HepG2 (cell line): ENCODE measurements at regions not wholly inside any gene's neighbourhood (a gene's known extent, or its start where the extent isn't known, plus 50 kb on each side); places are given as distances from the start of the nearest gene placed in this dataset.
A peak's percentile ranks its signal among the peaks of the same experiment; 100 is the strongest.

Experiments used
- CHD4 ChIP-seq: fragments of 200-600 bp; sonication (generic); IDR thresholded peaks from 2 replicates; pipeline ENCODE4 v1.7.0; 2017; ENCODE audit warnings: mild to moderate bottlenecking, low read length, borderline replicate concordance
- NFE2L1 ChIP-seq: sonication (generic); formaldehyde crosslinking; IDR thresholded peaks from 2 replicates; pipeline ENCODE4 v1.4.0; 2020; ENCODE audit warnings: missing genetic modification reagents, mild to moderate bottlenecking, borderline replicate concordance
- NR2F2 ChIP-seq: IDR thresholded peaks from 2 replicates; pipeline ENCODE4 v1.6.1; 2012; ENCODE audit warnings: low read depth, inconsistent platforms, borderline replicate concordance
- PHF5A ChIP-seq: IDR thresholded peaks from one replicate; pipeline ENCODE4 v1.6.1; 2018; ENCODE audit warnings: low read depth, missing genetic modification reagents; ENCODE audit not compliant: unreplicated experiment
- SMARCE1 ChIP-seq: fragments of 450-650 bp; IDR thresholded peaks from 2 replicates; pipeline ENCODE4 v1.6.1; 2017; ENCODE audit warnings: borderline replicate concordance
- SP140L ChIP-seq: sonication (generic); formaldehyde crosslinking; IDR thresholded peaks from 2 replicates; pipeline ENCODE4 v1.4.0; 2020; ENCODE audit warnings: missing genetic modification reagents, borderline replicate concordance
- ZBTB7A ChIP-seq: sonication (generic); formaldehyde crosslinking; IDR thresholded peaks from 2 replicates; pipeline ENCODE4 v1.8.0; 2022; ENCODE audit warnings: mild to moderate bottlenecking, missing genetic modification reagents
- ZNF30 ChIP-seq: sonication (generic); formaldehyde crosslinking; IDR thresholded peaks from 2 replicates; pipeline ENCODE4 v1.5.0; 2020; ENCODE audit warnings: mild to moderate bottlenecking, missing genetic modification reagents
- ZNF350 ChIP-seq: sonication (generic); formaldehyde crosslinking; IDR thresholded peaks from 2 replicates; pipeline ENCODE4 v1.4.0; 2020; ENCODE audit warnings: mild to moderate bottlenecking, low read depth, missing genetic modification reagents, borderline replicate concordance
- ZNF468 ChIP-seq: sonication (generic); formaldehyde crosslinking; IDR thresholded peaks from 2 replicates; pipeline ENCODE4 v1.8.0; 2022; ENCODE audit warnings: mild to moderate bottlenecking, moderate library complexity, missing genetic modification reagents
- ZNF569 ChIP-seq: sonication (generic); formaldehyde crosslinking; IDR thresholded peaks from 2 replicates; pipeline ENCODE4 v1.5.0; 2020; ENCODE audit warnings: mild to moderate bottlenecking, missing genetic modification reagents, moderate library complexity, borderline replicate concordance
- ZNF724P ChIP-seq: sonication (generic); formaldehyde crosslinking; IDR thresholded peaks from 2 replicates; pipeline ENCODE4 v1.8.0; 2022; ENCODE audit warnings: missing genetic modification reagents, borderline replicate concordance
- ZNF850 ChIP-seq: sonication (generic); formaldehyde crosslinking; conservative IDR thresholded peaks from 2 replicates; pipeline ENCODE4 v1.9.0; 2021; ENCODE audit warnings: mild to moderate bottlenecking, missing genetic modification reagents
- ZNF891 ChIP-seq: sonication (generic); formaldehyde crosslinking; IDR thresholded peaks from 2 replicates; pipeline ENCODE4 v1.5.0; 2020; ENCODE audit warnings: mild to moderate bottlenecking, missing genetic modification reagents
- TF ChIP-seq, protein P1 (sequence below): sonication (generic); formaldehyde crosslinking; conservative IDR thresholded peaks from 2 replicates; pipeline ENCODE4 v1.8.0; 2022; ENCODE audit warnings: low read depth, missing genetic modification reagents
- TF ChIP-seq, protein P2 (sequence below), 2 experiments: sonication (generic) in 1 of 2; formaldehyde crosslinking in 1 of 2; IDR thresholded peaks; 2 replicates each; pipeline versions ENCODE4 v1.4.0 to v1.6.1; 2016 to 2020; ENCODE audit warnings: borderline replicate concordance in 1 of 2, low read depth in 1 of 2, mild to moderate bottlenecking in 1 of 2, missing genetic modification reagents in 1 of 2
- TF ChIP-seq, protein P3 (sequence below): sonication (generic); formaldehyde crosslinking; IDR thresholded peaks from 2 replicates; pipeline ENCODE4 v1.5.0; 2020; ENCODE audit warnings: mild to moderate bottlenecking, missing genetic modification reagents
- TF ChIP-seq, protein P4 (sequence below): IDR thresholded peaks from 2 replicates; pipeline ENCODE4 v1.6.1; 2018; ENCODE audit warnings: missing genetic modification reagents

DNA sequence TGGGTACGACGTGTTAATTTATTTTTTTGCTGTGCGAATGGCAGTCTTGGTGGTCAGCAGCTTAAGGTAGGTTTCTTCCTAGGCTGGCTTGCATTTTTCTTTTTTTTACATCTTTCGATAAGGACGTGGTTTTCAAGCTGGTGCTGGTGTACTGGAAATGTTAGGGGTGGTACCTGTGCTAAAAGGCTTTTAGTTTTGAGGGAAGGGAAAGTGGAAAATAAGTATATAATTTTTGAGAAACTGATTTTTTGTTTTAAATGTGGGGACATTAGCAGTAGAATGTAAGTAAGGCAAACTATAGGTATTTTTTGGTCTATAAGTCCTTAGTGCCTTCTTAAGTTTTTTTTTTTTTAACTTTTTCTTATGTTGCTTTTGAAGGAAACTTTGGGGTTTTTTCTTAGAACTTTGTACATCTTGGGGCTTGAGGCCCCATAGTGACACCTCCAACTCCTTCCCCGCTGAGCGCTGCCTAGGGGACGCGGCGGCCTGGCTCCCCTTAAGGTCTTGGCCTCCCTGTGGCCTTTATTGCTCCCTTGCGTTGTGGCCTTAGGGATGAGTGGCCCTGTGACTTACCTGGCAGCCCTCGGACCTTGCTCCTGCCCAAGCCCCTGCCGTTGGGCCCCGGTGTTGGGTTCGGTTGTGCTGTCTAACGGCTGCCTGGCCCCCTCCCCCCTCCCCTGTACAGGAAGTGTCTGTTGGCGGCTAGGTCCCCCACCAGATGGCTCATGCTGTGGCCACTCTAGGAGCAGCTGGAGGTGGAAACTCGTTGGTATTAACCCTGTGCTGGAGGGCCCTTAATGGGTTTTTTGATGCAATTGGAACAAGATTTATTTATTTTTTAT, 88.0 kb upstream of the RPRML start (continued):
- TF ChIP-seq ZNF850 (CRISPR knock-in tag) (no peak), ZNF468 (CRISPR knock-in tag) (no peak), ZNF30 (CRISPR knock-in tag) (no peak), SMARCE1 (no peak), ZNF724P (CRISPR knock-in tag) (peak; percentile 78; the same call in 1 of the 2 replicates), NR2F2 (peak; percentile 76), CHD4 (no peak), PHF5A (CRISPR knock-in tag) (peak; percentile 82), SP140L (no peak; the same call in none of the 2 replicates), ZNF350 (CRISPR knock-in tag) (peak; percentile 99), NFE2L1 (CRISPR knock-in tag) (0 out of 2 replicates have a peak, but pooled peaks have one; percentile 29), ZNF891 (CRISPR knock-in tag) (peak; percentile 98), ZBTB7A (CRISPR knock-in tag) (peak; percentile 91), ZNF569 (CRISPR knock-in tag) (no peak)
- TF ChIP-seq, protein P1, sequence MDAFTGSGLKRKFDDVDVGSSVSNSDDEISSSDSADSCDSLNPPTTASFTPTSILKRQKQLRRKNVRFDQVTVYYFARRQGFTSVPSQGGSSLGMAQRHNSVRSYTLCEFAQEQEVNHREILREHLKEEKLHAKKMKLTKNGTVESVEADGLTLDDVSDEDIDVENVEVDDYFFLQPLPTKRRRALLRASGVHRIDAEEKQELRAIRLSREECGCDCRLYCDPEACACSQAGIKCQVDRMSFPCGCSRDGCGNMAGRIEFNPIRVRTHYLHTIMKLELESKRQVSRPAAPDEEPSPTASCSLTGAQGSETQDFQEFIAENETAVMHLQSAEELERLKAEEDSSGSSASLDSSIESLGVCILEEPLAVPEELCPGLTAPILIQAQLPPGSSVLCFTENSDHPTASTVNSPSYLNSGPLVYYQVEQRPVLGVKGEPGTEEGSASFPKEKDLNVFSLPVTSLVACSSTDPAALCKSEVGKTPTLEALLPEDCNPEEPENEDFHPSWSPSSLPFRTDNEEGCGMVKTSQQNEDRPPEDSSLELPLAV (CRISPR knock-in tag): no peak
- TF ChIP-seq, protein P2, sequence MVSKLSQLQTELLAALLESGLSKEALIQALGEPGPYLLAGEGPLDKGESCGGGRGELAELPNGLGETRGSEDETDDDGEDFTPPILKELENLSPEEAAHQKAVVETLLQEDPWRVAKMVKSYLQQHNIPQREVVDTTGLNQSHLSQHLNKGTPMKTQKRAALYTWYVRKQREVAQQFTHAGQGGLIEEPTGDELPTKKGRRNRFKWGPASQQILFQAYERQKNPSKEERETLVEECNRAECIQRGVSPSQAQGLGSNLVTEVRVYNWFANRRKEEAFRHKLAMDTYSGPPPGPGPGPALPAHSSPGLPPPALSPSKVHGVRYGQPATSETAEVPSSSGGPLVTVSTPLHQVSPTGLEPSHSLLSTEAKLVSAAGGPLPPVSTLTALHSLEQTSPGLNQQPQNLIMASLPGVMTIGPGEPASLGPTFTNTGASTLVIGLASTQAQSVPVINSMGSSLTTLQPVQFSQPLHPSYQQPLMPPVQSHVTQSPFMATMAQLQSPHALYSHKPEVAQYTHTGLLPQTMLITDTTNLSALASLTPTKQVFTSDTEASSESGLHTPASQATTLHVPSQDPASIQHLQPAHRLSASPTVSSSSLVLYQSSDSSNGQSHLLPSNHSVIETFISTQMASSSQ (IDR thresholded peaks at IDR 0.05; ENCODE audit: low read depth): peak; percentile 66
- TF ChIP-seq, protein P2 (CRISPR knock-in tag; IDR thresholded peaks at IDR 0.05; ENCODE audit: borderline replicate concordance): peak; percentile 83
- TF ChIP-seq, protein P3, sequence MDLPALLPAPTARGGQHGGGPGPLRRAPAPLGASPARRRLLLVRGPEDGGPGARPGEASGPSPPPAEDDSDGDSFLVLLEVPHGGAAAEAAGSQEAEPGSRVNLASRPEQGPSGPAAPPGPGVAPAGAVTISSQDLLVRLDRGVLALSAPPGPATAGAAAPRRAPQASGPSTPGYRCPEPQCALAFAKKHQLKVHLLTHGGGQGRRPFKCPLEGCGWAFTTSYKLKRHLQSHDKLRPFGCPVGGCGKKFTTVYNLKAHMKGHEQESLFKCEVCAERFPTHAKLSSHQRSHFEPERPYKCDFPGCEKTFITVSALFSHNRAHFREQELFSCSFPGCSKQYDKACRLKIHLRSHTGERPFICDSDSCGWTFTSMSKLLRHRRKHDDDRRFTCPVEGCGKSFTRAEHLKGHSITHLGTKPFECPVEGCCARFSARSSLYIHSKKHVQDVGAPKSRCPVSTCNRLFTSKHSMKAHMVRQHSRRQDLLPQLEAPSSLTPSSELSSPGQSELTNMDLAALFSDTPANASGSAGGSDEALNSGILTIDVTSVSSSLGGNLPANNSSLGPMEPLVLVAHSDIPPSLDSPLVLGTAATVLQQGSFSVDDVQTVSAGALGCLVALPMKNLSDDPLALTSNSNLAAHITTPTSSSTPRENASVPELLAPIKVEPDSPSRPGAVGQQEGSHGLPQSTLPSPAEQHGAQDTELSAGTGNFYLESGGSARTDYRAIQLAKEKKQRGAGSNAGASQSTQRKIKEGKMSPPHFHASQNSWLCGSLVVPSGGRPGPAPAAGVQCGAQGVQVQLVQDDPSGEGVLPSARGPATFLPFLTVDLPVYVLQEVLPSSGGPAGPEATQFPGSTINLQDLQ (CRISPR knock-in tag): peak; percentile 50; the same call in 1 of the 2 replicates
- TF ChIP-seq, protein P4, sequence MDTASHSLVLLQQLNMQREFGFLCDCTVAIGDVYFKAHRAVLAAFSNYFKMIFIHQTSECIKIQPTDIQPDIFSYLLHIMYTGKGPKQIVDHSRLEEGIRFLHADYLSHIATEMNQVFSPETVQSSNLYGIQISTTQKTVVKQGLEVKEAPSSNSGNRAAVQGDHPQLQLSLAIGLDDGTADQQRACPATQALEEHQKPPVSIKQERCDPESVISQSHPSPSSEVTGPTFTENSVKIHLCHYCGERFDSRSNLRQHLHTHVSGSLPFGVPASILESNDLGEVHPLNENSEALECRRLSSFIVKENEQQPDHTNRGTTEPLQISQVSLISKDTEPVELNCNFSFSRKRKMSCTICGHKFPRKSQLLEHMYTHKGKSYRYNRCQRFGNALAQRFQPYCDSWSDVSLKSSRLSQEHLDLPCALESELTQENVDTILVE: peak; percentile 99
